ENCODE measurements at regions not wholly inside any gene's neighbourhood (a gene's known extent, or its start where the extent isn't known, plus 50 kb on each side); places are given as distances from the start of the nearest gene placed in this dataset.

- H3K4me1 ChIP-seq (ENCODE audit: insufficient read depth, low read length, poor library complexity, severe bottlenecking), result no peaks in the 10 kb centered on the region
- H3K9me3 ChIP-seq (ENCODE audit: low read depth, low read length, poor library complexity, severe bottlenecking), result no peaks in the 10 kb centered on the region
- POLR2A ChIA-PET (ENCODE audit: low non-redundant PET), result no interaction called here
- DNase-seq (ENCODE audit: low spot score), result no peak
- no peak for TF ChIP-seq EZH2 (IDR thresholded peaks at IDR 0.05; ENCODE audit: borderline replicate concordance, low read depth, low read length, poor library complexity, severe bottlenecking)
- no peak for TF ChIP-seq CTCF (conservative IDR thresholded peaks at IDR 0.05; ENCODE audit: low read depth, low read length)
- no peaks in the 10 kb centered on the region for H3K36me3 ChIP-seq (ENCODE audit: insufficient read depth, low read length, poor library complexity, severe bottlenecking)
- no peaks in the 10 kb centered on the region for H3K27me3 ChIP-seq (replicated peaks; ENCODE audit: insufficient read depth, low read depth, low read length, poor library complexity)
- no TSS peak for BruUV-seq (replicated peaks)
- CTCF ChIA-PET, result no interaction called here
- H3K27ac ChIP-seq (ENCODE audit: low read depth, low read length, poor library complexity, severe bottlenecking), result no peak overlapping the region
- intact Hi-C loops (cut with micrococcal nuclease; ENCODE audit: unreplicated experiment), result no loop called here
- no peak overlapping the region for H3K4me3 ChIP-seq (ENCODE audit: low read depth, low read length, poor library complexity, severe bottlenecking)
Observed at GRCh38 chr2:7879483-7879835, 802.4 kb upstream of the ID2 start.

GRCh38 chr2:7880126-7880525, 801.7 kb upstream of the ID2 start:
- no TSS peak for BruUV-seq (replicated peaks)
- intact Hi-C loops (cut with micrococcal nuclease; ENCODE audit: unreplicated experiment), result no loop called here
- Histone ChIP-seq H3K9me3 (ENCODE audit: low read depth, low read length, poor library complexity, severe bottlenecking) (no peaks in the 10 kb centered on the region), H3K27me3 (replicated peaks; ENCODE audit: insufficient read depth, low read depth, low read length, poor library complexity) (no peaks in the 10 kb centered on the region), H3K4me1 (ENCODE audit: insufficient read depth, low read length, poor library complexity, severe bottlenecking) (no peaks in the 10 kb centered on the region), H3K4me3 (ENCODE audit: low read depth, low read length, poor library complexity, severe bottlenecking) (no peak overlapping the region), H3K27ac (ENCODE audit: low read depth, low read length, poor library complexity, severe bottlenecking) (no peak overlapping the region), H3K36me3 (ENCODE audit: insufficient read depth, low read length, poor library complexity, severe bottlenecking) (no peaks in the 10 kb centered on the region)
- no peak for TF ChIP-seq CTCF (conservative IDR thresholded peaks at IDR 0.05; ENCODE audit: low read depth, low read length)
- no peak for DNase-seq (ENCODE audit: low spot score)
- POLR2A ChIA-PET (ENCODE audit: low non-redundant PET), result no interaction called here
- CTCF ChIA-PET, result no interaction called here

- CTCF ChIA-PET, result no interaction called here
- BruUV-seq (replicated peaks), result no TSS peak
- no peak for TF ChIP-seq EZH2 (IDR thresholded peaks at IDR 0.05; ENCODE audit: borderline replicate concordance, low read depth, low read length, poor library complexity, severe bottlenecking)
- no peak for TF ChIP-seq CTCF (conservative IDR thresholded peaks at IDR 0.05; ENCODE audit: low read depth, low read length)
- Histone ChIP-seq H3K27ac (ENCODE audit: low read depth, low read length, poor library complexity, severe bottlenecking) (no peak overlapping the region), H3K9me3 (ENCODE audit: low read depth, low read length, poor library complexity, severe bottlenecking) (no peaks in the 10 kb centered on the region), H3K27me3 (replicated peaks; ENCODE audit: insufficient read depth, low read depth, low read length, poor library complexity) (no peaks in the 10 kb centered on the region), H3K4me3 (ENCODE audit: low read depth, low read length, poor library complexity, severe bottlenecking) (no peak overlapping the region), H3K36me3 (ENCODE audit: insufficient read depth, low read length, poor library complexity, severe bottlenecking) (no peaks in the 10 kb centered on the region), H3K4me1 (ENCODE audit: insufficient read depth, low read length, poor library complexity, severe bottlenecking) (no peaks in the 10 kb centered on the region)
- POLR2A ChIA-PET (ENCODE audit: low non-redundant PET), result no interaction called here
- no peak for DNase-seq (ENCODE audit: low spot score)
- intact Hi-C loops (cut with micrococcal nuclease; ENCODE audit: unreplicated experiment), result no loop called here
Observed at GRCh38 chr2:7880566-7880965, 801.3 kb upstream of the ID2 start.
